Heart right ventricle (tissue), 16 donors: ENCODE measurements at regions not wholly inside any gene's neighbourhood (a gene's known extent, or its start where the extent isn't known, plus 50 kb on each side); places are given as distances from the start of the nearest gene placed in this dataset.

ENCODE experiments used
- ATAC-seq, 8 donors: fragments of 200-7000 bp; cut with Tn5 transposase; one replicate each; pipeline ENCODE4 v1.9.1; 2020; ENCODE audit warnings: mild to moderate bottlenecking in 8 of 8, moderate library complexity in 8 of 8, moderate number of reproducible peaks in 1 of 8
- DNase-seq, 2 donors: peaks; one replicate each; pipeline ENCODE4 v3.0.0-alpha.2; 2020
- H3K27ac ChIP-seq, 10 donors: fragments of 200-600 bp; sonication (generic) in 2 of 10; one replicate each; pipeline versions ENCODE4 v1.5.0 to v1.8.0; 2020 to 2022; ENCODE audit warnings: mild to moderate bottlenecking in 3 of 10
- H3K27me3 ChIP-seq, 7 donors: fragments of 200-600 bp; one replicate each; pipeline ENCODE4 v1.8.0; 2021 to 2022; ENCODE audit warnings: mild to moderate bottlenecking in 2 of 7
- H3K36me3 ChIP-seq, 9 donors: fragments of 200-600 bp; sonication (generic) in 1 of 9; one replicate each; pipeline versions ENCODE4 v1.5.0 to v1.8.0; 2020 to 2022; ENCODE audit warnings: mild to moderate bottlenecking in 2 of 9
- H3K4me1 ChIP-seq, 9 donors: fragments of 200-600 bp; sonication (generic) in 1 of 9; one replicate each; pipeline versions ENCODE4 v1.5.0 to v1.8.0; 2020 to 2022; ENCODE audit warnings: mild to moderate bottlenecking in 4 of 9
- H3K4me3 ChIP-seq, 10 donors: fragments of 200-600 bp; sonication (generic) in 2 of 10; one replicate each; pipeline versions ENCODE4 v1.5.0 to v1.8.0; 2020 to 2022; ENCODE audit warnings: mild to moderate bottlenecking in 7 of 10, moderate library complexity in 2 of 10
- H3K9me3 ChIP-seq, 11 donors: fragments of 200-600 bp in 10 of 11; sonication (generic) in 2 of 11; one replicate each; pipeline versions ENCODE4 v1.5.0 to v1.8.0; 2013 to 2022; ENCODE audit warnings: mild to moderate bottlenecking in 2 of 11, control low read depth in 1 of 11, moderate library complexity in 1 of 11
- CTCF ChIP-seq, 9 donors: fragments of 200-600 bp; sonication (generic) in 2 of 9; IDR thresholded peaks; one replicate each; pipeline versions ENCODE4 v1.5.0 to v1.8.0; 2021 to 2022; ENCODE audit warnings: antibody characterized with exemption in 9 of 9, mild to moderate bottlenecking in 5 of 9, moderate library complexity in 1 of 9
- WGBS, 2 donors: extraction: QIAGEN DNeasy Blood & Tissue Kit; methylation state at CpG; one replicate each; pipeline ENCODE4 v1.1.7; 2013; ENCODE audit warnings: inconsistent platforms in 1 of 2; 5-methylcytosine and 5-hydroxymethylcytosine counted together
- intact Hi-C, 10 donors: fragments of 100-400 bp; cut with DNase I; formaldehyde crosslinking; loops; one replicate each; pipeline versions ENCODE4 v1.11.1 to v1.14.2; 2022
- donor health status: Arrhythmogenic right ventricular cardiomyopathy.
- donor health status: ischemic (EF 13 %, LVEDD 7.1; RV severe dilation, severe dysfunction).
- donor health status: healthy with polysubstance abuse.
- donor health status: DM: no; HTN: yes; CAD: no.
- donor health status: DM: no; HTN: no; CAD: no.
- donor health status: ischemic (EF 25% LVEDD 6.9; RV normal size, moderate dysfunction).
- donor health status: ischemic (EF 25% LVEDD 5.7; RV mildly dilated, moderate dysfunction).
- donor health status: healthy.
- donor health status: DM: yes; HTN: yes; CAD: no.
- donor health status: Ischemic cardiomyopathy.
- donor health status: ischemic (EF 35%, LVEDD 5.7; RV mildly dilated, moderate dysfunction).
- donor health status: nonischemic (EF 11% LVEDD 7.7; RV severe dilation, severe dysfunction).
- donor health status: DM: yes; HTN: yes; CAD: no.
- donor health status: PGD.
- donor health status: ischemic (EF 29% LVEDD 5.4; RV normal size, mild dysfunction).
- donor health status: nonischemic (EF 23%, LVEDD 6.1; RV moderate dilation, normal function).

- DNase-seq (no peak), ATAC-seq (no peak)
- Histone ChIP-seq H3K4me1 (no peaks in the 10 kb centered on the region), H3K4me3 (no peak overlapping the region), H3K36me3 (no peaks in the 10 kb centered on the region), H3K27ac (no peak overlapping the region), H3K9me3 (no peaks in the 10 kb centered on the region), H3K27me3 (no peaks in the 10 kb centered on the region)
- no peak for TF ChIP-seq CTCF (IDR thresholded peaks at IDR 0.05)
- 85 to 86% methylated on average over 4 of the region's 4 CpGs for WGBS, 2 donors
- intact Hi-C loops = no loop called here
These were observed 96.1 kb upstream of the SLC34A2 start for GRCh38 chr4:25559508-25559907.

- no peaks in the 10 kb centered on the region for H3K9me3 ChIP-seq
These were observed 95.0 kb upstream of the SLC34A2 start for GRCh38 chr4:25560605-25561004.

GRCh38 chr4:25563071-25563564 is 92.5 kb upstream of the SLC34A2 start:
- H3K27ac ChIP-seq = no peak overlapping the region
- H3K4me1 ChIP-seq = no peaks in the 10 kb centered on the region
- no peaks in the 10 kb centered on the region for H3K9me3 ChIP-seq
- 74% methylated on average over 8 of the region's 8 CpGs for WGBS, 2 donors
- TF ChIP-seq CTCF (IDR thresholded peaks at IDR 0.05) = no peak
- no peaks in the 10 kb centered on the region for H3K36me3 ChIP-seq
- ATAC-seq (no peak), DNase-seq (no peak)
- H3K27me3 ChIP-seq = peaks cover 0 to 3% (median 0%) of the 10 kb centered on the region in 7 donors
- no peak overlapping the region for H3K4me3 ChIP-seq
- intact Hi-C loops = no loop called here

More at GRCh38 chr4:25560605-25561004, 95.0 kb upstream of the SLC34A2 start:
- Histone ChIP-seq H3K27me3 (no peaks in the 10 kb centered on the region), H3K36me3 (no peaks in the 10 kb centered on the region), H3K4me3 (no peak overlapping the region), H3K27ac (no peak overlapping the region), H3K4me1 (no peaks in the 10 kb centered on the region)
- TF ChIP-seq CTCF (IDR thresholded peaks at IDR 0.05) = no peak
- intact Hi-C loops = no loop called here
- WGBS, 2 donors = 68 to 70% methylated on average over 8 of the region's 8 CpGs
- ATAC-seq (no peak), DNase-seq (no peak)

- H3K27ac ChIP-seq = no peak overlapping the region
- 89 to 93% methylated on average over 12 of the region's 12 CpGs for WGBS, 2 donors
- DNase-seq (no peak), ATAC-seq (no peak)
- no peak overlapping the region for H3K4me3 ChIP-seq
- no peaks in the 10 kb centered on the region for H3K9me3 ChIP-seq
- no peaks in the 10 kb centered on the region for H3K36me3 ChIP-seq
- intact Hi-C loops = no loop called here
- H3K27me3 ChIP-seq = peaks cover 0 to 3% (median 0%) of the 10 kb centered on the region in 7 donors
- no peaks in the 10 kb centered on the region for H3K4me1 ChIP-seq
- TF ChIP-seq CTCF (IDR thresholded peaks at IDR 0.05) = no peak
These were observed 90.8 kb upstream of the SLC34A2 start for GRCh38 chr4:25564836-25565235.
